Activated T-cell treated with anti-CD3 and anti-CD28 coated beads, Interleukin-2, amount 50 U/mL, for 72 hours (primary cell): ENCODE measurements at regions not wholly inside any gene's neighbourhood (a gene's known extent, or its start where the extent isn't known, plus 50 kb on each side); places are given as distances from the start of the nearest gene placed in this dataset.

Experiments used
- ATAC-seq, 2 donors: fragments of 150-1000 bp; cut with Tn5 transposase; replicated peaks in 1 of 2; 2 replicates each; pipeline ENCODE4 v1.10.0; 2021; ENCODE audit warnings: moderate library complexity in 2 of 2, mild to moderate bottlenecking in 1 of 2
- DNase-seq, 2 donors: peaks; one replicate each; pipeline ENCODE4 v3.0.0; 2021 to 2022; ENCODE audit warnings: mixed read lengths in 1 of 2
- H3K27ac Mint-ChIP-seq: one replicate; pipeline ENCODE4 v1.8.0; 2022; ENCODE audit warnings: mild to moderate bottlenecking, moderate library complexity, mixed read lengths
- H3K27me3 Mint-ChIP-seq: one replicate; pipeline ENCODE4 v1.8.0; 2022; ENCODE audit warnings: low read depth, mixed read lengths
- H3K36me3 Mint-ChIP-seq, 2 donors: one replicate each; pipeline ENCODE4 v1.8.0; 2022; ENCODE audit warnings: mixed read lengths in 2 of 2, mild to moderate bottlenecking in 1 of 2; ENCODE audit not compliant: insufficient read depth in 2 of 2
- H3K4me1 Mint-ChIP-seq: one replicate; pipeline ENCODE4 v1.8.0; 2022; ENCODE audit warnings: low read depth, mixed read lengths
- H3K4me3 Mint-ChIP-seq, 2 donors: one replicate each; pipeline ENCODE4 v1.8.0; 2022; ENCODE audit warnings: mild to moderate bottlenecking in 2 of 2, mixed read lengths in 2 of 2, moderate library complexity in 2 of 2
- H3K9me3 Mint-ChIP-seq, 2 donors: one replicate each; pipeline ENCODE4 v1.8.0; 2022; ENCODE audit warnings: mixed read lengths in 2 of 2

DNA sequence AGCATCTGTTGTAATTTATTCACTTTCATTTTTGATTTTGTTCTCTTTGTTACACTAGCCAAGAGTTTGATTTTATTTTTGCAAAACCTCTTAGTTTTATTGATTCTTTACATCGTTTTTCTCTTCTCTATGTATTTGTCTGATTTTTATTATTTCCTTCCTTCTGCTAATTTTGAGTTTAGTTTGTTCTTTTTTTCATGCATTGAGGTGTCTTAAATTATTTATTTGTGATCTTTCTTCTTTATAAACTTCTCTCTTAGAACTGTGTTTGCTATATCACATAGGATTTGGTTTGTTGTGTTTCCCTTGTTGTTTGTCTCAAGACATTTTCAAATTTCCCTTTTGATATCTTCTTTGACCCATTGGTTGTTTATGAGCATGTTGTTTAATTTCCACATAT is 51.7 kb upstream of the NFKBIA start:
- peaks cover 10% of the 10 kb centered on the region for H3K27me3 Mint-ChIP-seq
- no peak overlapping the region for H3K27ac Mint-ChIP-seq
- DNase-seq, result no peak
- no peak for ATAC-seq
- H3K4me3 Mint-ChIP-seq, result no peak overlapping the region
- H3K4me1 Mint-ChIP-seq, result no peaks in the 10 kb centered on the region
- H3K36me3 Mint-ChIP-seq, result peaks cover 7 to 10% of the 10 kb centered on the region in 2 donors
- H3K9me3 Mint-ChIP-seq, result peaks cover 7 to 9% of the 10 kb centered on the region in 2 donors

DNA sequence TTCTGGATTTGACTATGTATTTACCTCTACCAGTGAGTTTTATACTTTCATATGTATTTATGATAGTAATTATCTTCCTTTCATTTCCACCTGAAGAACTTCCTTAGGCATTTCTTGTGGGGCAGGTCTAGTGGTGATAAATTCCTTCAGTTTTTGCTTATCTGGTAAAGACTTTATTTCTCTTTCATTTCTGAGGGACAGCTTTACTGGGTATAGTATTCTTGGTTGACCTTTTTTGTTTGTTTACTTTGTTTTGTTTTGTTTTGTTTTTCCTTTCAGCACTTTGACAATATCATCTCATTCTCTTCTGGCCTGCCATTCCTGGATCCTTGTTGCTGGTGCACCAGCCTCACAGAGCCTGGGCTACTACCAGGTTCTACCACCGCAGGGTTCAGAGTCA is 53.9 kb upstream of the NFKBIA start:
- Mint-ChIP-seq H3K27ac (no peak overlapping the region), H3K4me3 (no peak overlapping the region), H3K36me3 (peaks cover 7 to 10% of the 10 kb centered on the region in 2 donors), H3K27me3 (peaks cover 15% of the 10 kb centered on the region), H3K4me1 (no peaks in the 10 kb centered on the region), H3K9me3 (peaks cover 7 to 9% of the 10 kb centered on the region in 2 donors)
- DNase-seq (no peak), ATAC-seq (no peak)

DNA sequence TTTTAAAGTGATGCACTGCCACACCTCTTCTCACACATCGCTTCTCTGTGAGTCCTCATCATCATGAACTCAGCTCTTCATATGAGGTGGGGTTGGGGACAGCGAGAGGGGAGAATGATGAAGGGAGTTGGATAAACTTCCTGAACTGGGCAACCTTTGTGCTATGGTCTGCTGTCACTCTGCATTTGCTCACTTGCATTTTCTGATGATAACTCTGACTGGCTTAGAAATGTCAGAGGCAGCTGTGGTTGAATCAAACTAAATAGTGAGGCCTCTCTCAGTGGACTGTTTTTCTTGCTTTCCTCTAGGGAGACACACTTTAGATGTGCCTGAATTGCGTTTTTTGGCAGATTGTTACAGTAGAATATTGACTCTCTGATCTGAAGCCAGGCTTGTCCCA is 55.2 kb upstream of the NFKBIA start:
- peaks cover 7 to 10% of the 10 kb centered on the region in 2 donors for H3K36me3 Mint-ChIP-seq
- peaks cover 7 to 9% of the 10 kb centered on the region in 2 donors for H3K9me3 Mint-ChIP-seq
- H3K4me1 Mint-ChIP-seq, result no peaks in the 10 kb centered on the region
- no peak for DNase-seq
- H3K4me3 Mint-ChIP-seq, result no peak overlapping the region
- peaks cover 15% of the 10 kb centered on the region for H3K27me3 Mint-ChIP-seq
- no peak overlapping the region for H3K27ac Mint-ChIP-seq
- no peak for ATAC-seq

DNA sequence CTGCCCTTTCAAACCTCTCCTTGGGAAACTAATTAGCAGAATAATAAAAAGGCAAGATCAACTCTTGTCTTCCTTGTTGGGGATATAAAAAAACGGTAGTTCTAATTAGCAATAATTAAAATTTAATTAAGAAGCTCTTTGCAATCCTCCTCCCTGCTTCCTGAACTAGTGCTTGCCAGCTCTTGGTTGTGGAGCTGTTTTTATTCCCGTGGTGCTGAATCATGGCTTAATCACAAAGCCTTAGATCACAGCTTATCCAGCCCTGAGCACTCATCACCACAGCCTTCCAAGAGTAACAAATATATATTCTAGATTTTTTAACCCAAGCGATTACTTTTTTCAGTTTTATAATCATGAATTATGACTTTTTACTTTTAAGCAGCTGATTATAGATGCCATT is 63.2 kb upstream of the INSM2 start:
- Mint-ChIP-seq H3K36me3 (peaks cover 0 to 4% of the 10 kb centered on the region in 2 donors), H3K4me1 (no peaks in the 10 kb centered on the region), H3K27me3 (peaks cover 43% of the 10 kb centered on the region), H3K4me3 (no peak overlapping the region), H3K9me3 (no peaks in the 10 kb centered on the region), H3K27ac (no peak overlapping the region)
- ATAC-seq, result no peak
- no peak for DNase-seq

DNA sequence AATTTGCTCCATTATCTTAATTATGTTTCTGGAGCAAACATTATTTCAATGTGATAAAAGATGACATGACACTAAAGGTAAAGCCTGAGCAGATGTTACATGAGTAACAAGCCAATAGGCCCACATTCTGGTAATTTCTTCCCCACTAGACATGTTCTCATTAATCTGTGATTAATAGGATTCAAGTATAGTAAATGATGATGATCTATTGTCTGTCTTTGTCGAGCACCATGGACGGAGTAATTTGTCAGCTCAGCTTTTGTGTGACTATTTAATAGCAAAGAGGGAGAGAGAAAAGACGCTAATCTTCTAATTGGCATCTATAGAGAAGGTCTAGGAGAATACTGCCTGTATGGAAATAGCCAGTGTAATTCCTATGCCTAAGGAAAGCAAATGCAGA is 62.2 kb upstream of the INSM2 start:
- DNase-seq, result no peak
- Mint-ChIP-seq H3K4me1 (no peaks in the 10 kb centered on the region), H3K36me3 (no peaks in the 10 kb centered on the region), H3K4me3 (no peak overlapping the region), H3K27me3 (peaks cover 43% of the 10 kb centered on the region), H3K27ac (no peak overlapping the region), H3K9me3 (no peaks in the 10 kb centered on the region)
- ATAC-seq, result no peak

GRCh38 chr14:35474323-35474722 is 59.6 kb upstream of the INSM2 start:
- Mint-ChIP-seq H3K4me1 (peaks cover 3% of the 10 kb centered on the region), H3K27me3 (peaks cover 49% of the 10 kb centered on the region), H3K9me3 (no peaks in the 10 kb centered on the region), H3K27ac (no peak overlapping the region), H3K36me3 (no peaks in the 10 kb centered on the region), H3K4me3 (no peak overlapping the region)
- ATAC-seq (no peak), DNase-seq (no peak)

GRCh38 chr14:35480119-35480769 is 53.7 kb upstream of the INSM2 start:
- peak overlapping the region; percentile 78 for H3K27ac Mint-ChIP-seq
- peaks cover 19% of the 10 kb centered on the region for H3K4me1 Mint-ChIP-seq
- H3K36me3 Mint-ChIP-seq, result no peaks in the 10 kb centered on the region
- DNase-seq (peak in 1 of 2 donors; percentile 2), ATAC-seq (peak; percentile 94 to 96)
- peak overlapping the region; percentile 39 to 55 for H3K4me3 Mint-ChIP-seq
- peaks cover 38% of the 10 kb centered on the region for H3K27me3 Mint-ChIP-seq
- no peaks in the 10 kb centered on the region for H3K9me3 Mint-ChIP-seq

GRCh38 chr14:35482994-35483515 is 50.9 kb upstream of the INSM2 start:
- Mint-ChIP-seq H3K27ac (no peak overlapping the region), H3K27me3 (peaks cover 27% of the 10 kb centered on the region), H3K4me3 (no peak overlapping the region), H3K36me3 (no peaks in the 10 kb centered on the region), H3K9me3 (no peaks in the 10 kb centered on the region), H3K4me1 (peaks cover 19% of the 10 kb centered on the region)
- ATAC-seq, result no peak
- no peak for DNase-seq
